ENCODE measurements at regions not wholly inside any gene's neighbourhood (a gene's known extent, or its start where the extent isn't known, plus 50 kb on each side); places are given as distances from the start of the nearest gene placed in this dataset.

- peaks cover 0 to 12% (median 6%) of the 10 kb centered on the region in 7 donors for H3K9me3 Mint-ChIP-seq
- Histone ChIP-seq H3K27me3 (ENCODE audit: control insufficient read depth in 2 of 2, insufficient read depth in 2 of 2, low read length in 2 of 2) (no peaks in the 10 kb centered on the region), H3K27ac (ENCODE audit: low read depth in 1 of 2, low read length in 2 of 2) (no peak overlapping the region)
Measured at GRCh38 chr2:123624816-123625215, 400.3 kb upstream of the CNTNAP5 start.

DNA sequence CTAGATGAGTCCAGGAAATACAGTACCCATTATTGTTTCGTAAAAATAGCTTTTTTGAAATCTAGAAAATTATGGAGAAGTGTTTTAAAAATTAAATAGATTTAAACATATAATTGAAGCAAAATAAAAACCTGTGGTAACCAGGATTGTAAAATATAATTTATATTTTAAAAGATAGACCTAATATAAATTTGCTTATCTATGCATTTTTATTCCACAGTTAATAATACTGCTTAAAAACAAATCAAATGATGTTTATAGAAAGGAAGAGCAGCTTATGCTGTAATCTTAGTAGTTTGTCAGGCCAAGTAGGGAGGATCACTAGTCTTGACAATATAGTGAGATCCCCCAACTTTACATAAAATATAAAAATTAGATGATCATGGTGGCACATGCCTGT is 388.9 kb upstream of the CNTNAP5 start:
- no peaks in the 10 kb centered on the region for H3K36me3 Mint-ChIP-seq
- Histone ChIP-seq H3K4me1 (ENCODE audit: control insufficient read depth in 1 of 2, insufficient read depth in 2 of 2, low read length in 2 of 2) (no peaks in the 10 kb centered on the region), H3K9ac (ENCODE audit: insufficient read depth, low read length, poor library complexity, severe bottlenecking) (no peak overlapping the region), H3K79me2 (ENCODE audit: insufficient read depth, low read length) (no peaks in the 10 kb centered on the region), H3K4me3 (replicated peaks in 1 of 3; ENCODE audit: low read depth in 2 of 3, low read length in 3 of 3) (no peak overlapping the region), H3K9me3 (replicated peaks in 1 of 2; ENCODE audit: control insufficient read depth in 1 of 2, insufficient read depth in 1 of 2, low read length in 2 of 2) (no peaks in the 10 kb centered on the region), H3K27me3 (ENCODE audit: control insufficient read depth in 2 of 2, insufficient read depth in 2 of 2, low read length in 2 of 2) (no peaks in the 10 kb centered on the region), H3K27ac (ENCODE audit: low read depth in 1 of 2, low read length in 2 of 2) (no peak overlapping the region), H2AFZ (ENCODE audit: insufficient read depth, low read depth, low read length, poor library complexity, severe bottlenecking) (no peak overlapping the region), H3K36me3 (replicated peaks in 1 of 2; ENCODE audit: control insufficient read depth in 1 of 2, insufficient read depth in 2 of 2, low read length in 2 of 2) (no peaks in the 10 kb centered on the region), H3K4me2 (replicated peaks; ENCODE audit: extremely low read depth, low read length, poor library complexity, severe bottlenecking) (no peak overlapping the region), H4K20me1 (ENCODE audit: insufficient read depth, low read length) (no peaks in the 10 kb centered on the region)
- peaks cover 0 to 9% (median 2%) of the 10 kb centered on the region in 7 donors for H3K9me3 Mint-ChIP-seq
- WGBS (ENCODE audit: insufficient coverage) = no CpG with 5 or more reads among the region's 1 CpG
- no peak overlapping the region for H3K27ac Mint-ChIP-seq
- no peaks in the 10 kb centered on the region for H3K27me3 Mint-ChIP-seq (ENCODE audit: low read depth in 3 of 3)
- no peak for DNase-seq
- no peaks in the 10 kb centered on the region for H3K4me1 Mint-ChIP-seq
- H3K4me3 Mint-ChIP-seq = no peak overlapping the region
- intact Hi-C loops (cut with micrococcal nuclease) = no loop called here
- TF ChIP-seq, protein P1, sequence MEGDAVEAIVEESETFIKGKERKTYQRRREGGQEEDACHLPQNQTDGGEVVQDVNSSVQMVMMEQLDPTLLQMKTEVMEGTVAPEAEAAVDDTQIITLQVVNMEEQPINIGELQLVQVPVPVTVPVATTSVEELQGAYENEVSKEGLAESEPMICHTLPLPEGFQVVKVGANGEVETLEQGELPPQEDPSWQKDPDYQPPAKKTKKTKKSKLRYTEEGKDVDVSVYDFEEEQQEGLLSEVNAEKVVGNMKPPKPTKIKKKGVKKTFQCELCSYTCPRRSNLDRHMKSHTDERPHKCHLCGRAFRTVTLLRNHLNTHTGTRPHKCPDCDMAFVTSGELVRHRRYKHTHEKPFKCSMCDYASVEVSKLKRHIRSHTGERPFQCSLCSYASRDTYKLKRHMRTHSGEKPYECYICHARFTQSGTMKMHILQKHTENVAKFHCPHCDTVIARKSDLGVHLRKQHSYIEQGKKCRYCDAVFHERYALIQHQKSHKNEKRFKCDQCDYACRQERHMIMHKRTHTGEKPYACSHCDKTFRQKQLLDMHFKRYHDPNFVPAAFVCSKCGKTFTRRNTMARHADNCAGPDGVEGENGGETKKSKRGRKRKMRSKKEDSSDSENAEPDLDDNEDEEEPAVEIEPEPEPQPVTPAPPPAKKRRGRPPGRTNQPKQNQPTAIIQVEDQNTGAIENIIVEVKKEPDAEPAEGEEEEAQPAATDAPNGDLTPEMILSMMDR (IDR thresholded peaks at IDR 0.05) = no peak

More at GRCh38 chr2:123624816-123625215, 400.3 kb upstream of the CNTNAP5 start:
- H3K27ac Mint-ChIP-seq = no peak overlapping the region
- Histone ChIP-seq H3K4me1 (ENCODE audit: control insufficient read depth in 1 of 2, insufficient read depth in 2 of 2, low read length in 2 of 2) (no peaks in the 10 kb centered on the region), H3K9ac (ENCODE audit: insufficient read depth, low read length, poor library complexity, severe bottlenecking) (no peak overlapping the region), H2AFZ (ENCODE audit: insufficient read depth, low read depth, low read length, poor library complexity, severe bottlenecking) (no peak overlapping the region), H4K20me1 (ENCODE audit: insufficient read depth, low read length) (no peaks in the 10 kb centered on the region), H3K79me2 (ENCODE audit: insufficient read depth, low read length) (no peaks in the 10 kb centered on the region), H3K4me2 (replicated peaks; ENCODE audit: extremely low read depth, low read length, poor library complexity, severe bottlenecking) (no peak overlapping the region), H3K4me3 (replicated peaks in 1 of 3; ENCODE audit: low read depth in 2 of 3, low read length in 3 of 3) (no peak overlapping the region), H3K9me3 (replicated peaks in 1 of 2; ENCODE audit: control insufficient read depth in 1 of 2, insufficient read depth in 1 of 2, low read length in 2 of 2) (no peaks in the 10 kb centered on the region), H3K36me3 (replicated peaks in 1 of 2; ENCODE audit: control insufficient read depth in 1 of 2, insufficient read depth in 2 of 2, low read length in 2 of 2) (no peaks in the 10 kb centered on the region)
- TF ChIP-seq, protein P1 (IDR thresholded peaks at IDR 0.05) = no peak
- WGBS (ENCODE audit: insufficient coverage) = 100% methylated on average over 1 of the region's 3 CpGs
- no peak for DNase-seq
- no peaks in the 10 kb centered on the region for H3K4me1 Mint-ChIP-seq
- H3K4me3 Mint-ChIP-seq = no peak overlapping the region
- intact Hi-C loops (cut with micrococcal nuclease) = no loop called here
- H3K27me3 Mint-ChIP-seq (ENCODE audit: low read depth in 3 of 3) = no peaks in the 10 kb centered on the region
- no peaks in the 10 kb centered on the region for H3K36me3 Mint-ChIP-seq

Measured in CD14-positive monocyte (primary cell).